Smooth muscle cell (in vitro differentiated cells): ENCODE measurements at regions not wholly inside any gene's neighbourhood (a gene's known extent, or its start where the extent isn't known, plus 50 kb on each side); places are given as distances from the start of the nearest gene placed in this dataset.
"Not testable (repeated sequence)": the region's sequence is repeated elsewhere in the genome, so short reads cannot be mapped to it uniquely, and the experiment has no call there.

Experiments
- DNase-seq: peaks from one replicate; lab custom pipeline; 2025; ENCODE audit not compliant: unreplicated experiment; lab: John Stamatoyannopoulos, UW
- H2AFZ ChIP-seq: fragments of 200-600 bp; sonication (generic); 2 replicates; pipeline ENCODE4 v1.6.0; 2016; ENCODE audit warnings: antibody characterized with exemption, low read depth, mild to moderate bottlenecking
- H3F3A ChIP-seq: fragments of 200-600 bp; sonication (generic); 2 replicates; pipeline ENCODE4 v1.6.0; 2017; ENCODE audit warnings: antibody characterized with exemption, low read depth
- H3K27ac ChIP-seq: fragments of 200-600 bp; sonication (generic); 2 replicates; pipeline ENCODE4 v1.5.1; 2016; ENCODE audit warnings: low read depth, mild to moderate bottlenecking
- H3K27me3 ChIP-seq: fragments of 200-600 bp; sonication (generic); 2 replicates; pipeline ENCODE4 v1.6.1; 2016; ENCODE audit warnings: low read depth, mild to moderate bottlenecking
- H3K36me3 ChIP-seq: fragments of 200-600 bp; sonication (generic); 2 replicates; pipeline ENCODE4 v1.5.1; 2016; ENCODE audit warnings: low read depth
- H3K4me1 ChIP-seq: fragments of 200-600 bp; sonication (generic); 2 replicates; pipeline ENCODE4 v1.5.1; 2016; ENCODE audit warnings: low read depth
- H3K4me2 ChIP-seq: fragments of 200-600 bp; sonication (generic); 2 replicates; pipeline ENCODE4 v1.6.0; 2016; ENCODE audit warnings: mild to moderate bottlenecking
- H3K4me3 ChIP-seq: fragments of 200-600 bp; sonication (generic); 2 replicates; pipeline ENCODE4 v1.5.1; 2016; ENCODE audit warnings: mild to moderate bottlenecking
- H3K79me2 ChIP-seq: fragments of 200-600 bp; sonication (generic); 2 replicates; pipeline ENCODE4 v1.6.0; 2016; ENCODE audit warnings: low read depth, mild to moderate bottlenecking
- H3K9ac ChIP-seq: fragments of 200-600 bp; sonication (generic); 2 replicates; pipeline ENCODE4 v1.6.0; 2016; ENCODE audit warnings: low read depth
- H3K9me3 ChIP-seq: fragments of 200-600 bp; sonication (generic); replicated peaks from 2 replicates; pipeline ENCODE4 v1.5.1; 2016; ENCODE audit warnings: low read depth
- H4K20me1 ChIP-seq: fragments of 200-600 bp; sonication (generic); 2 replicates; pipeline ENCODE4 v1.6.0; 2016; ENCODE audit warnings: low read depth
- CTCF ChIP-seq: fragments of 200-600 bp; sonication (generic); IDR thresholded peaks from 2 replicates; pipeline ENCODE4 v1.5.1; 2017; ENCODE audit warnings: borderline replicate concordance, mild to moderate bottlenecking, antibody characterized with exemption; ENCODE audit not compliant: insufficient read depth, poor library complexity, severe bottlenecking
- WGBS: methylation state at CpG from one replicate; pipeline ENCODE4 v1.1.7; 2016; ENCODE audit warnings: low lambda C conversion rate; 5-methylcytosine and 5-hydroxymethylcytosine counted together

DNA sequence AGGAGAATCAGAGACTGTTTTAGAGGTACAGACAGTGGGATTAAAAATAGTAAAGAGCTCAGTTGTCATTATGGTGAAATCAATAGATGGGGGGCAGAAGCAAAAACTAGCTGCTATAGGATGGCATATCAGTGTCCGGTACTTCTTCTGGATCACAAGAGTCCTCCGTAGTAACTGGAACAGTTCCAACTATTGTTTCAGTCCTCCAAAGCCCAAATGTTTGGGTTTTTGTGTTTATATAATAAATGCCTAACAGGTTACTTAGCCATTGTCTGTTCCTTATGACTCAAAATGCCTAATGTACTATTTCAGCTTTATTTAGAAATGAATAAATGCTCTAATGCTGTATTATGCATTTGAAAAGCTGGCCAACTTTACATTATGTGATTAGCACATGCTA is 401.2 kb downstream of the PTH2R start:
- Histone ChIP-seq H2AFZ (no peak overlapping the region), H3K4me2 (no peak overlapping the region), H3F3A (no peaks in the 10 kb centered on the region), H3K4me1 (no peaks in the 10 kb centered on the region), H3K79me2 (no peaks in the 10 kb centered on the region), H3K9me3 (no peaks in the 10 kb centered on the region), H3K27ac (no peak overlapping the region), H4K20me1 (no peaks in the 10 kb centered on the region), H3K36me3 (no peaks in the 10 kb centered on the region), H3K4me3 (no peak overlapping the region), H3K27me3 (no peaks in the 10 kb centered on the region), H3K9ac (no peak overlapping the region)
- 100% methylated on average over 2 of the region's 2 CpGs for WGBS
- TF ChIP-seq CTCF, result no peak
- DNase-seq, result no peak

- WGBS, result 48% methylated on average over 9 of the region's 10 CpGs
- H3K4me3 ChIP-seq, H3K36me3 ChIP-seq, H3K79me2 ChIP-seq, H3F3A ChIP-seq, H3K9me3 ChIP-seq, H4K20me1 ChIP-seq, H3K4me1 ChIP-seq, H3K27ac ChIP-seq, H2AFZ ChIP-seq, H3K4me2 ChIP-seq, DNase-seq, H3K9ac ChIP-seq, H3K27me3 ChIP-seq: not testable (repeated sequence)
These were observed 405.3 kb downstream of the PTH2R start for GRCh38 chr2:208811885-208812284.

- no peak for TF ChIP-seq CTCF
- Histone ChIP-seq H2AFZ (peak overlapping the region; percentile 66), H3K36me3 (no peaks in the 10 kb centered on the region), H3K9me3 (no peaks in the 10 kb centered on the region), H3K4me2 (no peak overlapping the region), H3K9ac (no peak overlapping the region), H3K27ac (no peak overlapping the region), H3K4me3 (no peak overlapping the region), H3K4me1 (no peaks in the 10 kb centered on the region), H3F3A (no peaks in the 10 kb centered on the region), H3K79me2 (no peaks in the 10 kb centered on the region), H3K27me3 (no peaks in the 10 kb centered on the region), H4K20me1 (no peaks in the 10 kb centered on the region)
- WGBS, result 94% methylated on average over 2 of the region's 2 CpGs
- no peak for DNase-seq
These were observed 412.6 kb downstream of the PTH2R start for GRCh38 chr2:208819190-208819589.

- no peaks in the 10 kb centered on the region for H3K27me3 ChIP-seq
- no peaks in the 10 kb centered on the region for H3K36me3 ChIP-seq
- 80% methylated on average over 1 of the region's 1 CpG for WGBS
- H3K9me3 ChIP-seq, result no peaks in the 10 kb centered on the region
- no peak overlapping the region for H2AFZ ChIP-seq
- TF ChIP-seq CTCF, result peak; percentile 37
- no peaks in the 10 kb centered on the region for H3F3A ChIP-seq
- no peak overlapping the region for H3K4me3 ChIP-seq
- no peaks in the 10 kb centered on the region for H3K79me2 ChIP-seq
- H3K4me2 ChIP-seq, result no peak overlapping the region
- H3K9ac ChIP-seq, result no peak overlapping the region
- H4K20me1 ChIP-seq, result no peaks in the 10 kb centered on the region
- no peak overlapping the region for H3K27ac ChIP-seq
- DNase-seq, result no peak
- no peaks in the 10 kb centered on the region for H3K4me1 ChIP-seq
These were observed 413.6 kb downstream of the PTH2R start for GRCh38 chr2:208820014-208820688.
